H1 (cell line): ENCODE measurements at regions not wholly inside any gene's neighbourhood (a gene's known extent, or its start where the extent isn't known, plus 50 kb on each side); places are given as distances from the start of the nearest gene placed in this dataset.

ENCODE experiments used
- CTCF ChIA-PET: fragments of 300-600 bp; sonication (Branson Sonifier 250); formaldehyde crosslinking; loops from one replicate; lab custom pipeline; 2021; ENCODE audit not compliant: partially characterized antibody; lab: Charles Lee
- POLR2A ChIA-PET: fragments of 300-600 bp; sonication (Branson Sonifier 250); formaldehyde crosslinking; loops from one replicate; lab custom pipeline; 2021; ENCODE audit warnings: inconsistent platforms; ENCODE audit not compliant: partially characterized antibody; lab: Charles Lee
- DNase-seq, 2 experiments: peaks; one replicate each; pipeline versions ENCODE4 v3.0.0 to v3.0.0-alpha.2; 2010 to 2022; ENCODE audit warnings: low spot score in 2 of 2, low read depth in 1 of 2, mixed read lengths in 1 of 2
- FAIRE-seq: peaks from 2 replicates; lab custom pipeline; 2011; peaks lifted over from hg19 to GRCh38; lab: Jason Lieb, UNC
- H2AFZ ChIP-seq: 2 replicates; pipeline ENCODE4 v1.8.1; 2012; ENCODE audit warnings: low read length, inconsistent platforms
- H2AK5ac ChIP-seq: 2 replicates; pipeline ENCODE4 v1.6.1; 2013; ENCODE audit warnings: low read depth, low read length
- H2BK120ac ChIP-seq: replicated peaks from 2 replicates; pipeline ENCODE3; 2013; ENCODE audit warnings: low read depth, low read length, inconsistent platforms
- H2BK12ac ChIP-seq: 2 replicates; pipeline ENCODE4 v1.6.1; 2013; ENCODE audit warnings: low read depth, low read length
- H2BK15ac ChIP-seq: 2 replicates; pipeline ENCODE4 v1.6.1; 2013; ENCODE audit warnings: low read length
- H2BK20ac ChIP-seq: 2 replicates; pipeline ENCODE4 v1.6.1; 2013; ENCODE audit warnings: low read length
- H2BK5ac ChIP-seq: 2 replicates; pipeline ENCODE4 v1.6.1; 2013; ENCODE audit warnings: low read depth, low read length
- H3K14ac ChIP-seq: 2 replicates; pipeline ENCODE4 v1.6.1; 2013; ENCODE audit warnings: inconsistent platforms; ENCODE audit not compliant: insufficient read length
- H3K18ac ChIP-seq: 2 replicates; pipeline ENCODE4 v1.6.1; 2013; ENCODE audit warnings: low read length; ENCODE audit errors: extremely low read depth
- H3K23ac ChIP-seq: 2 replicates; pipeline ENCODE4 v1.6.1; 2013; ENCODE audit warnings: inconsistent platforms; ENCODE audit not compliant: insufficient read length
- H3K23me2 ChIP-seq: 2 replicates; pipeline ENCODE4 v1.6.1; 2013; ENCODE audit warnings: low read depth, low read length
- H3K27ac ChIP-seq: 2 replicates; pipeline ENCODE4 v1.6.1; 2011; ENCODE audit warnings: low read depth, low read length, inconsistent platforms
- H3K27me3 ChIP-seq, 4 experiments: replicated peaks in 1 of 4; 1 replicate in 1 of 4; 2 replicates in 3 of 4; pipeline versions ENCODE4 v1.6.1 to v1.8.1; 2011 to 2013; ENCODE audit warnings: low read length in 3 of 4, mild to moderate bottlenecking in 3 of 4, inconsistent platforms in 2 of 4, mixed read lengths in 2 of 4, moderate library complexity in 1 of 4; ENCODE audit not compliant: control insufficient read depth in 3 of 4, insufficient read depth in 3 of 4; ENCODE audit errors: extremely low read depth in 1 of 4
- H3K36me3 ChIP-seq, 4 experiments: 2 replicates each; pipeline versions ENCODE4 v1.6.1 to v1.8.1; 2011 to 2013; ENCODE audit warnings: mild to moderate bottlenecking in 4 of 4, low read length in 3 of 4, moderate library complexity in 2 of 4, control low read depth in 1 of 4, inconsistent platforms in 1 of 4; ENCODE audit not compliant: insufficient read depth in 4 of 4, control insufficient read depth in 2 of 4
- H3K4ac ChIP-seq: replicated peaks from 2 replicates; pipeline ENCODE3; 2013; ENCODE audit warnings: low read length, low read depth, mixed read lengths, inconsistent platforms; ENCODE audit not compliant: insufficient read length
- H3K4me1 ChIP-seq, 4 experiments: replicated peaks in 1 of 4; 1 replicate in 1 of 4; 2 replicates in 3 of 4; pipeline versions ENCODE4 v1.6.1 to v1.8.1; 2011 to 2013; ENCODE audit warnings: low read length in 3 of 4, inconsistent platforms in 2 of 4, mixed read lengths in 1 of 4; ENCODE audit not compliant: insufficient read depth in 4 of 4, control insufficient read depth in 3 of 4
- H3K4me2 ChIP-seq, 2 experiments: 2 replicates each; pipeline versions ENCODE4 v1.6.1 to v1.8.1; 2011 to 2013; ENCODE audit warnings: low read depth in 2 of 2, low read length in 2 of 2, control low read depth in 1 of 2, inconsistent platforms in 1 of 2, mild to moderate bottlenecking in 1 of 2; ENCODE audit not compliant: insufficient read depth in 1 of 2
- H3K4me3 ChIP-seq, 4 experiments: fragments of 200-600, 300-600 bp in 1 of 4; sonication (generic), shearing (Covaris generic), sonication (Bioruptor Twin) in 1 of 4; 2 replicates each; pipeline versions ENCODE4 v1.5.1 to v1.8.1; 2011 to 2016; ENCODE audit warnings: low read length in 4 of 4, low read depth in 3 of 4, control low read depth in 2 of 4, inconsistent platforms in 2 of 4, mild to moderate bottlenecking in 2 of 4, mixed read lengths in 1 of 4, moderate library complexity in 1 of 4; ENCODE audit not compliant: insufficient read depth in 2 of 4; ENCODE audit errors: extremely low read depth in 1 of 4
- H3K56ac ChIP-seq: replicated peaks from 2 replicates; pipeline ENCODE3; 2013; ENCODE audit warnings: low read depth, mild to moderate bottlenecking, mixed read lengths, low read length, inconsistent platforms; ENCODE audit not compliant: insufficient read length
- H3K79me1 ChIP-seq: 2 replicates; pipeline ENCODE4 v1.6.1; 2013; ENCODE audit warnings: low read depth, low read length, control low read depth
- H3K79me2 ChIP-seq, 2 experiments: 2 replicates each; pipeline versions ENCODE4 v1.6.1 to v1.8.1; 2012 to 2013; ENCODE audit warnings: low read length in 2 of 2, mild to moderate bottlenecking in 2 of 2, inconsistent platforms in 1 of 2; ENCODE audit not compliant: insufficient read depth in 2 of 2, control insufficient read depth in 1 of 2
- H3K9ac ChIP-seq, 4 experiments: replicated peaks in 1 of 4; 1 replicate in 1 of 4; 2 replicates in 3 of 4; pipeline versions ENCODE4 v1.6.1 to v1.8.1; 2011 to 2013; ENCODE audit warnings: low read depth in 3 of 4, low read length in 3 of 4, control low read depth in 2 of 4, mild to moderate bottlenecking in 2 of 4, moderate library complexity in 2 of 4, inconsistent platforms in 1 of 4; ENCODE audit errors: extremely low read depth in 1 of 4
- H3K9me3 ChIP-seq, 2 experiments: 2 replicates each; pipeline versions ENCODE4 v1.6.1 to v1.8.1; 2012 to 2013; ENCODE audit warnings: mild to moderate bottlenecking in 2 of 2, moderate library complexity in 2 of 2, control low read depth in 1 of 2, inconsistent platforms in 1 of 2, low read depth in 1 of 2, low read length in 1 of 2, mixed read lengths in 1 of 2; ENCODE audit not compliant: insufficient read depth in 2 of 2
- H4K20me1 ChIP-seq, 2 experiments: replicated peaks in 1 of 2; 2 replicates each; pipeline versions ENCODE3 to v1.8.1; 2011 to 2013; ENCODE audit warnings: inconsistent platforms in 2 of 2, low read length in 2 of 2, mild to moderate bottlenecking in 1 of 2; ENCODE audit not compliant: insufficient read depth in 2 of 2, control insufficient read depth in 1 of 2
- H4K5ac ChIP-seq: 2 replicates; pipeline ENCODE4 v1.6.1; 2013; ENCODE audit warnings: low read length, low read depth, mixed read lengths, inconsistent platforms; ENCODE audit not compliant: insufficient read length
- H4K8ac ChIP-seq: 2 replicates; pipeline ENCODE4 v1.8.0; 2013; ENCODE audit warnings: mild to moderate bottlenecking, moderate library complexity, low read length, inconsistent platforms; ENCODE audit not compliant: insufficient read depth; ENCODE audit errors: extremely low read depth
- H4K91ac ChIP-seq: replicated peaks from 2 replicates; pipeline ENCODE3; 2013; ENCODE audit warnings: low read length, mixed read lengths, inconsistent platforms; ENCODE audit not compliant: insufficient read length
- BCL11A ChIP-seq, 2 experiments: IDR thresholded peaks; one replicate each; pipeline ENCODE4 v1.6.1; 2011; ENCODE audit warnings: low read depth in 2 of 2, low read length in 2 of 2, mild to moderate bottlenecking in 2 of 2
- EZH2 ChIP-seq: fragments of 200-600 bp; sonication (generic); IDR thresholded peaks from 2 replicates; pipeline ENCODE4 v1.7.1; 2012; ENCODE audit warnings: low read depth, mild to moderate bottlenecking, moderate library complexity, low read length, inconsistent platforms; ENCODE audit not compliant: severe bottlenecking
- JUND ChIP-seq: IDR thresholded peaks from 2 replicates; pipeline ENCODE4 v1.6.1; 2011; ENCODE audit warnings: mild to moderate bottlenecking, improper control_type of control experiment, low read length
- SIRT6 ChIP-seq: IDR thresholded peaks from one replicate; pipeline ENCODE4 v1.7.1; 2012; ENCODE audit warnings: low read length, inconsistent platforms
- SP2 ChIP-seq: IDR thresholded peaks from 2 replicates; pipeline ENCODE4 v1.6.1; 2012; ENCODE audit warnings: mild to moderate bottlenecking, low read length, inconsistent platforms
- TEAD4 ChIP-seq: IDR thresholded peaks from 2 replicates; pipeline ENCODE4 v1.6.1; 2012; ENCODE audit warnings: low read depth, low read length, inconsistent platforms, mixed read lengths
- WGBS, 2 experiments: shearing (Covaris generic) in 1 of 2; methylation state at CpG; one replicate each; pipeline versions ENCODE4 v1.1.6 to v1.1.7; 2013 to 2015; ENCODE audit warnings: low lambda C conversion rate in 2 of 2, mixed read lengths in 2 of 2, inconsistent platforms in 1 of 2, low coverage in 1 of 2, missing lambda C conversion rate in 1 of 2; ENCODE audit not compliant: insufficient replicate concordance in 2 of 2, insufficient coverage in 1 of 2, insufficient read length in 1 of 2; ENCODE audit errors: extremely low coverage in 1 of 2, missing lambda C conversion rate in 1 of 2; 5-methylcytosine and 5-hydroxymethylcytosine counted together

DNA sequence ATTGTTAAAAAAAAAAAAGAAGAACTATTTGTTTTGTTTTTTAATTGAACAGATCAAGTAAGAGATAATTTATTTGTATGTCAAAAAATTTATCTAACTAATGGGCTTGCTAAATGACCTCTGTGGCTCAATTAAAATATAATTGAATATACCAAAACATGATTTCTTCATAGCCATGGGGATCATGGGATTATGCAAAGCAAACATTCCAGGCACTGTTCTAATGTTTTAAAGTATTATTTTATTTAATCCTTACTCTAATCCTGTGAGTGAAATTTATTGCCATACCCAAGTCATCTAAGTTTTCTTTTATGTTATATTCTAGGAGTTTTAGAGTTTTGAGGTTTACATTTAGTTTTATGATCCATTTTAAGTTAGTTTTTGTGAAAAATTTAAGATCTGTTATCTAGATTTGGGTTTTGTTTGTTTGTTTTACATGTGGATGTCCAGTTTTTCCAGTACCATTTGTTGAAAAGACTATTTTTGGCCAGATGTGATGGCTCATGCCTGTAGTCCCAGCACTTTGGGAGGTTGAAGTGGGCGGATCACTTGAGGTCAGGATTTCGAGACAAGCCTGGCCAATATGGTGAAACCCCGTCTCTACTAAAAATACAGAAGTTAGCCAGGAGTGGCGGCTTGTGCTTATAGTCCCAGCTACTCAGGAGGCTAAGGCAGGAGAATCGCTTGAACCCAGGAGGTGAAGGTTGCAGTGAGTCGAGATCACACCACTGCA is 52.3 kb upstream of the CNOT10 start:
- Histone ChIP-seq H2BK12ac (no peak overlapping the region), H2BK20ac (no peak overlapping the region), H2BK120ac (no peak overlapping the region), H2AK5ac (no peak overlapping the region), H2AFZ (no peak overlapping the region), H3K18ac (no peak overlapping the region), H3K27me3 (no peaks in the 10 kb centered on the region), H3K4me2 (no peak overlapping the region), H3K79me1 (no peaks in the 10 kb centered on the region), H3K9me3 (no peaks in the 10 kb centered on the region), H4K5ac (no peak overlapping the region), H2BK5ac (no peak overlapping the region), H3K4me1 (no peaks in the 10 kb centered on the region), H3K14ac (no peak overlapping the region), H4K20me1 (no peaks in the 10 kb centered on the region), H4K91ac (no peak overlapping the region), H3K23ac (no peak overlapping the region), H3K27ac (no peak overlapping the region), H3K79me2 (no peaks in the 10 kb centered on the region), H3K4me3 (no peak overlapping the region), H3K9ac (no peak overlapping the region), H4K8ac (no peak overlapping the region), H3K4ac (no peak overlapping the region), H3K23me2 (no peaks in the 10 kb centered on the region), H3K36me3 (no peaks in the 10 kb centered on the region), H3K56ac (no peak overlapping the region), H2BK15ac (no peak overlapping the region)
- ChIA-PET POLR2A (interaction anchor here (1.2 kb wide), 1 partner anchor 130 kb away, joined by 3 read pairs; the partner anchor contains the start of gene CMTM6), CTCF (interaction anchor here (1.2 kb wide), 1 partner anchor 10 kb away, joined by 3 read pairs; no protein-coding TSS in a partner anchor)
- DNase-seq (no peak), FAIRE-seq (no peak)
- 90% methylated on average over 6 of the region's 6 CpGs; no CpG with 5 or more reads in 1 of the 2 experiments for WGBS, 2 experiments
- no peak for TF ChIP-seq EZH2
- TF ChIP-seq TEAD4: no peak
- no peak for TF ChIP-seq BCL11A (IDR thresholded peaks at IDR 0.05; ENCODE audit: low read depth in 2 of 2, low read length in 2 of 2)
- no peak for TF ChIP-seq SIRT6
- TF ChIP-seq JUND: no peak
- TF ChIP-seq SP2: no peak
